GM19240 (cell line): ENCODE measurements at regions not wholly inside any gene's neighbourhood (a gene's known extent, or its start where the extent isn't known, plus 50 kb on each side); places are given as distances from the start of the nearest gene placed in this dataset.

Experiments
- DNase-seq: peaks from one replicate; pipeline ENCODE4 v3.0.0; 2011; ENCODE audit warnings: low spot score; ENCODE audit not compliant: insufficient read length

- DNase-seq, result no peak
Observed at GRCh38 chr11:80542704-80543103, 1101.9 kb upstream of the TENM4 start.

GRCh38 chr11:80538040-80538439, 1097.2 kb upstream of the TENM4 start:
- DNase-seq, result no peak

- no peak for DNase-seq
Observed at GRCh38 chr11:80533463-80533862, 1092.6 kb upstream of the TENM4 start.

GRCh38 chr11:80532633-80533232, 1091.9 kb upstream of the TENM4 start:
- no peak for DNase-seq

DNA sequence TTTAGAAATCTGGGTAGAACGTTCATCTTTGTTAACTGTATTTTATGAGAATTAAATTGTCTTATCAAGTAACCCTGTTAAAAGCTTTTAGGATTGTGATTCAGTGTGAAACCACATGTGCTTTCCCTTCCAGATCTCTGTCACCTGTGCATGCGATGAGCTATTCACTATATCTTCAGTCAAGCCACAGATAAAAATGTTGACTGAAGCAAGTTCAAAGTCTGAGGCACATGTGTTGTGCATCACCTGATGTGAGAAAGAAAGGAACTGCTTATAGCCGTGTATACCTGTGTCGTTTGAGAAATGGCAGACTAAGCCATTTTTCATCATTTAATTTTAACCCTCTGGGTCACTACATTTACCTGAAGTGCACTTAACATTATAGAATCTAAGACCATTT, 1088.9 kb upstream of the TENM4 start:
- no peak for DNase-seq

GRCh38 chr11:80525663-80526405, 1085.0 kb upstream of the TENM4 start:
- no peak for DNase-seq

DNA sequence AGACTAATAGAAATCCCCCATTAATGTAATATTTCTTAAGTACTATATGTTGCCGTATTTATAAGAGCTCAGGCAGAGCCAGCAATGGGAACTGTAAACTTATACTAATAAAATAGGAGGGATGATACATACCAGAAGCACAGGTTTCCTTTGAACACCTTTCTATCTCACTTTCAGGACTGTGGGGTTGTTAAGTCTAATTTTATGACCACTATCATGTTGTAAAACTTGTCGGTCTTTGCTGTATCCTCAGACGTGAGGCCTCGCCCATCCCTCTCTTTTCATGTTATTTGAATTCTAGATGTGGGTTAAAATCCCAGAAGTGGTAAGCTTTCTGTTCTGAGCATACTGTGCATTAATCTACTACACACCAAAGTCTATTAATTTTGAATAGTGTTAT, 1083.5 kb upstream of the TENM4 start:
- no peak for DNase-seq

DNA sequence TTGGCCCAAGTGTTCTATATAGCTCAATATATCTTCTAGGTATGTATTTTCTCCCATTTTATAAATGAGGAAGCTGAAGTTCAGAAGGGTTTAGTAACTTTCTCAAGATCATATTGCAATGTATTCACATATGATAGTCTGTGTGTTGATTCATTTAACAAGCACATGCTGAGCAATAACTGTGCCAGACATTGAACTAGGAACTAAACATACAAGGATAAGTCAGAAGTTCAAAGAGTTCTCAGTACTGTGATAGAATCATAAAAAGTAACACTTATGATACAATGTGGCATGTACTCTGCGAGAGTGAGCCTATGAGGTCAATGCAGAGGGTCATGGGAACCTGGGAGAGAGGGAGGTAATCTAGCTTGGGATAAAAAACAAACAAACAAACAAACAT, 1082.2 kb upstream of the TENM4 start:
- no peak for DNase-seq

GRCh38 chr11:80521592-80521991, 1080.8 kb upstream of the TENM4 start:
- DNase-seq, result no peak

- DNase-seq, result no peak
Observed at GRCh38 chr11:80520507-80520887, 1079.7 kb upstream of the TENM4 start.

DNA sequence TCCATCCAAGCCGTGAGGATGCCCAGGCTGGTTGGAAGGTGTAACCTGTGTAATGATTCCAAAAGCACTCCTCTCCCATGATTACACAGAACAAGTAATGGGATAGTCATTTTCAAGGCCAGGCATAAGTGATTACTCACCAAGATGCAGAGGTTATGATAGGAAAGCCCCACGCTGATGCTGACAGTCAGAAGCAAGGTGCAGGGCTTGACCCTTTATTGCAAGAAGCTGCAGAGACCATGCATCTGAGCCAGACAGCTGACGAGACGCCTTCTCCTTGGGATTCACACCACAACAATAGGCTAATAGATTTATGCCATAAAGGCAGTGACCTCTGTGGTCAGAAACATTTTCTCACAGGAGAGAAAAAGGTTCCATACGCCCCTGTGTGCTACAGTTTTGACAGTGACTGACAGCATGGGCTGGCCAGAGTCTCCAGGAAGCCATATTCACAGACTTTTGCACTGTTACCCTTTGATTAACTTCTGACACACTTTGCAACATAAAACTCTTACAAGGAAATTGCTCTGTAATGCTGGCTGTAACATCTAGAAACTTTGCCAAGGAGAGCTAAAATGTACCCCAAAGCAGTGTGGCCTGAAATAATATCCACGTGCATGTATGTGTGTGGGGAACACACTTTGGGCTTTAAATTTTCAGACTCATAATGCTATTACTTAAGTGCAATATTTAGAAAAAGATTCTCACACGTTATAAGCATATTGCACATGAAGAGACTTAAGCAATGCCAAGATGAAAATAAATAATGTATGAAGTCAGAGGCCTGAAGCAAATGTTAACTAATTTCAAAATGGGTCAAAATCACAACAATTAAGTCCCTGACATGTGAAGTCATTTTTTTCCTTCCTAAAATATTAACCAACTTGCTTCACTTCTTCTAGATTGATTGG, 1079.0 kb upstream of the TENM4 start:
- DNase-seq, result no peak

- DNase-seq, result no peak
Observed at GRCh38 chr11:80517701-80518100, 1076.9 kb upstream of the TENM4 start.

GRCh38 chr11:80515097-80515496, 1074.3 kb upstream of the TENM4 start:
- DNase-seq, result no peak

DNA sequence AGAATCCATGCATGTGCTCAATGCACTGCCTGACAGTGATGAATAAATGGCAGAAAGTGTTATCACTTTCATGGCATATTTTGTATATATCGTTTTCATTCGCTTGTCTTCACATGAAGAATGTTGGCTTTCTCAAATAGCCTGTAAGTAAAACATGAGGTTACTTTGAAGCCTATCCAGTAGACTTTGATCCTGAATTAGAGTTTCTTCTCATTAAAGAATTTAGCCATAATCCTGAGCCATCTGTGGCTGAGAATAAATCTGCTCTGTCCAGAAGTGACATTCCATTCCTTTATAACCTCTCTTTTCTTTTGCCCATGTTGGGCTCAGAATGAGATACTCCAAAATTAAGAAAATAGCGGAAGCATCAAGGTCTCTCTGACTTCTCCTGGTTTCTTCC, 1071.7 kb upstream of the TENM4 start:
- no peak for DNase-seq

- DNase-seq, result no peak
Observed at GRCh38 chr11:80505771-80506170, 1064.9 kb upstream of the TENM4 start.

- no peak for DNase-seq
Observed at GRCh38 chr11:80503990-80504389, 1063.2 kb upstream of the TENM4 start.

DNA sequence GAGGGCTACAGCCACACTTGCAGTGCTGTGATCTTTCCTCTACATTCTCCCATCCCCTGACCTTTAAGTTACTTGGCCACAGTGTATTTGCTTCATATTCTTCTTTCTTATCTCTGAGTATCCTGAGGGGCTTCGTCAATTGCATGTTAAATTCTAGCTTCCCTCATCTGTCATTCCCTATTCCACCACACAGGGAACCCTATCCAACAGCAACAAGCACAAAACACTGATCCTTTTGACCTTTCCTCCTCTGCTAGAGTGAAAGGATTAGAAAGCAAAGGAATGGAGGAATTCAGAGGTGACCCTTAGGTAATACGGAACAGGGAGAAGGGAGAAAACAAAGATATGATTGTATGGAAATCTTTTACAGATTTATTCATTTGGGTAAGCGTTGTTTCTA, 1061.7 kb upstream of the TENM4 start:
- no peak for DNase-seq

DNA sequence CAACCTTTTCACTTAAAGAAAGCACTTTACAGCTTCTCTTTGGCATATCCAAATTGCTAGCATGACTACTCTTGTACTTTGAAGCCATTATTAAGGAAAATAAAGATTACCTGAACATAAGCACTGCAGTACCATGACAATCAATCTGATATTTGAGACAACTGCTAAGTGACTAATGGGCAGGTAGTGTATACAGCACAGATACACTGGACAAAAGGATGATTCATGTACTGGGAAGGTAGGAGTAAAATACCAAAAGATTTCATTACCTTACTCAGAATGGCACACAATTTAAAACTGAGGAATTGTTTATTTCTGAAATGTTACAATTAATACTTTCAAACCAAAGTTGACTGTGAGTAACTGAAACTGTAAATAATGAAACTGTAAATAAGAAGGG, 1054.3 kb upstream of the TENM4 start:
- DNase-seq, result no peak

DNA sequence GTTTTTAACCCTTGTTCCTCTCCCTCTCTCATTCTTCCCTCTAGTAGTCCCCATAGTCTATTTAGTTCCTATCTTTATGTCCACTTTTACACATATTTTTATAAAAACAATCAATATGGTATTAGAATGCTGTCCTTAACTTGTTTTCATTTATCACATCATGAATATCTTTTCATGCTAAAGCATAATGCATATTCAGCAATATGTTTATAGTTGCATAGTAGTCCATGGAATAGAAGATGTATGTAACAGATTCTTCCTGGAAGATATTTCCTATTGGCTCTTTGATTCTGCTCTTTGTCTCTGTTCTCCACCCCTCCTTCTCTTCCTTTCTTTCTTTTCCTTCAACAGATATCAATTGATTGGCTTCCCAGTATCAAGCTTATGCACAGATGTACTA, 1047.1 kb upstream of the TENM4 start:
- no peak for DNase-seq

DNA sequence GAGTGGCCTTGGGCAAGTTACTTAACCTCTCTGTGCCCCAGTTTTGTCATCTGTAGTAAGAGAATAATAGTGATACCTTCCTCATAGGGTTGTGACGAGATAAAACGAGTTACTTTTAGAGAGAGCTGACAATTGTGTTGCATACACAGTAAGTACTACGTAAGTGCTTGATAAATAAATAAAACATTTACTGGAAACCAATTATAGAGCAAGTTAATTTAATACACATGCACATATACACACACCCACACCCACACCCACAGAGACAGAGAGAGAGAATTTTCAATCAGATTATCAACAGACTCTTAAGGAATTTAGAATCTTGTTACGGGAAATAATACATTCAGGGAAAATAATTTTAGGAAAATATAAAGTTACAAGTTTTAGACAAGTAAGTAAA, 1045.8 kb upstream of the TENM4 start:
- DNase-seq, result no peak

GRCh38 chr11:80477178-80477577, 1036.3 kb upstream of the TENM4 start:
- DNase-seq, result no peak

- DNase-seq, result no peak
Observed at GRCh38 chr11:80473562-80473961, 1032.7 kb upstream of the TENM4 start.
